Suppressor macrophage (primary cell): ENCODE measurements at regions not wholly inside any gene's neighbourhood (a gene's known extent, or its start where the extent isn't known, plus 50 kb on each side); places are given as distances from the start of the nearest gene placed in this dataset.
"Not testable (repeated sequence)": the region's sequence is repeated elsewhere in the genome, so short reads cannot be mapped to it uniquely, and the experiment has no call there.

Experiments
- DNase-seq, 4 experiments: peaks; one replicate each; pipeline ENCODE4 v3.0.0-alpha.2; 2020 to 2022

- DNase-seq: no peak
Observed at GRCh38 chr5:89064054-89064453, 181.1 kb upstream of the MEF2C start.

- no peak for DNase-seq
Observed at GRCh38 chr5:89060768-89061167, 177.8 kb upstream of the MEF2C start.

- DNase-seq: no peak
Observed at GRCh38 chr5:89059274-89059673, 176.3 kb upstream of the MEF2C start.

GRCh38 chr5:89055695-89056085, 172.7 kb upstream of the MEF2C start:
- no peak for DNase-seq

GRCh38 chr5:89055015-89055694, 172.2 kb upstream of the MEF2C start:
- no peak for DNase-seq

GRCh38 chr5:89053547-89053946, 170.6 kb upstream of the MEF2C start:
- DNase-seq: no peak

- DNase-seq: not testable (repeated sequence)
Observed at GRCh38 chr5:89050062-89050461, 167.1 kb upstream of the MEF2C start.

GRCh38 chr5:89047571-89047970, 164.6 kb upstream of the MEF2C start:
- DNase-seq: no peak

GRCh38 chr5:89045216-89045615, 162.2 kb upstream of the MEF2C start:
- DNase-seq: no peak

GRCh38 chr5:89044674-89045200, 161.8 kb upstream of the MEF2C start:
- no peak for DNase-seq

- no peak for DNase-seq
Observed at GRCh38 chr5:89043676-89044075, 160.7 kb upstream of the MEF2C start.

GRCh38 chr5:89042746-89043145, 159.8 kb upstream of the MEF2C start:
- no peak for DNase-seq

- DNase-seq: no peak
Observed at GRCh38 chr5:89041976-89042375, 159.0 kb upstream of the MEF2C start.

- DNase-seq: no peak
Observed at GRCh38 chr5:89041249-89041779, 158.3 kb upstream of the MEF2C start.

- DNase-seq: no peak
Observed at GRCh38 chr5:89036704-89037489, 153.9 kb upstream of the MEF2C start.

GRCh38 chr5:89036166-89036565, 153.2 kb upstream of the MEF2C start:
- no peak for DNase-seq

- peak; percentile 2 to 35 (median 24) for DNase-seq
Observed at GRCh38 chr5:89034588-89034987, 151.6 kb upstream of the MEF2C start.

- no peak for DNase-seq
Observed at GRCh38 chr5:89030798-89031197, 147.8 kb upstream of the MEF2C start.

GRCh38 chr5:89028595-89029285, 145.8 kb upstream of the MEF2C start:
- DNase-seq: no peak

GRCh38 chr5:89024045-89024444, 141.1 kb upstream of the MEF2C start:
- DNase-seq: no peak

GRCh38 chr5:89020926-89021610, 138.1 kb upstream of the MEF2C start:
- no peak for DNase-seq

- no peak for DNase-seq
Observed at GRCh38 chr5:89016741-89017303, 133.8 kb upstream of the MEF2C start.
